HL-60 (cell line): ENCODE measurements at regions not wholly inside any gene's neighbourhood (a gene's known extent, or its start where the extent isn't known, plus 50 kb on each side); places are given as distances from the start of the nearest gene placed in this dataset.

ENCODE experiments used
- DNase-seq, 2 experiments: peaks; one replicate each; pipeline ENCODE4 v3.0.0-alpha.2; 2010 to 2020; ENCODE audit warnings: low read depth in 1 of 2, low spot score in 1 of 2
- H3K27ac ChIP-seq: fragments of 250-450 bp; sonication (Bioruptor Pico); replicated peaks from 2 replicates; pipeline ENCODE4 v1.5.1; 2020; ENCODE audit warnings: mild to moderate bottlenecking, moderate library complexity
- H3K27me3 ChIP-seq: fragments of 250-450 bp; sonication (Bioruptor Pico); 2 replicates; pipeline ENCODE4 v1.5.1; 2021; ENCODE audit warnings: mild to moderate bottlenecking, moderate library complexity; ENCODE audit not compliant: insufficient read depth, poor library complexity, severe bottlenecking
- H3K4me3 ChIP-seq: replicated peaks from 2 replicates; pipeline ENCODE4 v1.5.1; 2011; ENCODE audit warnings: mild to moderate bottlenecking, control low read depth, low read length; ENCODE audit not compliant: insufficient read depth
- GABPA ChIP-seq: IDR thresholded peaks from 2 replicates; pipeline ENCODE4 v1.6.1; 2012; ENCODE audit warnings: low read depth
- POLR2AphosphoS5 ChIP-seq: IDR thresholded peaks from 2 replicates; pipeline ENCODE4 v1.6.1; 2012; ENCODE audit warnings: low read depth
- SPI1 ChIP-seq: IDR thresholded peaks from 2 replicates; pipeline ENCODE4 v1.6.1; 2012; ENCODE audit warnings: low read depth, mild to moderate bottlenecking, borderline replicate concordance
- TF ChIP-seq, protein P1 (sequence below): IDR thresholded peaks from one replicate; pipeline ENCODE4 v1.5.1; 2011; ENCODE audit warnings: low read length, control low read depth, inconsistent platforms; ENCODE audit not compliant: insufficient read depth
- TF ChIP-seq, protein P2 (sequence below): IDR thresholded peaks from 2 replicates; pipeline ENCODE4 v1.6.1; 2012; ENCODE audit warnings: low read depth; ENCODE audit not compliant: insufficient replicate concordance

DNA sequence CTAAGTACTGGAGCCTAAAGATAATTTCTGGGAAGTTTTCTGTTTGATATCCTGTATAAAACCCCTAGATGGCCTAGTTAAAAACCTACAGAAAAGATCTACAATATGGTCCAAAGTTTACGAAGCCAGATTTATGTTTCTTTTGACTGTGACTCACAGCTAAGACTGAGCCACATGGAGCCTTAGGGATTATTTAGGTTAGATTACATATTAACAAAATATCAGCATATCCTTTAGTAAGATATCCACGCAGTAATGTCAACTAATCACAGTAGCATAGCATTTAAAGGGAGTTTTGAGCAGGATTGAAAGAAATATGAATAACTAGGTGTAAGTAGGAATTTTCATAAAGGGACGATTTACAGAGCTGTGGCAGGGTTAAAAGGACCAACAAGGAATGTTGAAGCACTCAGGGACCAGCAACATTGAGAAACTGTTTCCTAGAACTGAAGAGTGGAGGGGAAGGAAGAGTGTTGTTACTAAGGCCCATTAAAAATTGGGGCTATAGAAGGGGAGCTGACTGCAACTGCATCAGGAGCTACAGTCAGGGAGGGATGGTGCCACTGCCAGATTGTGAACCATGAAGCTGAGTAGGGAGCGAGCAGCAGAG, 155.5 kb downstream of the DACT1 start:
- Histone ChIP-seq H3K4me3 (no peak overlapping the region), H3K27ac (no peak overlapping the region), H3K27me3 (peaks cover 2% of the 10 kb centered on the region)
- no peak for DNase-seq
- no peak for TF ChIP-seq POLR2AphosphoS5
- TF ChIP-seq, protein P1, sequence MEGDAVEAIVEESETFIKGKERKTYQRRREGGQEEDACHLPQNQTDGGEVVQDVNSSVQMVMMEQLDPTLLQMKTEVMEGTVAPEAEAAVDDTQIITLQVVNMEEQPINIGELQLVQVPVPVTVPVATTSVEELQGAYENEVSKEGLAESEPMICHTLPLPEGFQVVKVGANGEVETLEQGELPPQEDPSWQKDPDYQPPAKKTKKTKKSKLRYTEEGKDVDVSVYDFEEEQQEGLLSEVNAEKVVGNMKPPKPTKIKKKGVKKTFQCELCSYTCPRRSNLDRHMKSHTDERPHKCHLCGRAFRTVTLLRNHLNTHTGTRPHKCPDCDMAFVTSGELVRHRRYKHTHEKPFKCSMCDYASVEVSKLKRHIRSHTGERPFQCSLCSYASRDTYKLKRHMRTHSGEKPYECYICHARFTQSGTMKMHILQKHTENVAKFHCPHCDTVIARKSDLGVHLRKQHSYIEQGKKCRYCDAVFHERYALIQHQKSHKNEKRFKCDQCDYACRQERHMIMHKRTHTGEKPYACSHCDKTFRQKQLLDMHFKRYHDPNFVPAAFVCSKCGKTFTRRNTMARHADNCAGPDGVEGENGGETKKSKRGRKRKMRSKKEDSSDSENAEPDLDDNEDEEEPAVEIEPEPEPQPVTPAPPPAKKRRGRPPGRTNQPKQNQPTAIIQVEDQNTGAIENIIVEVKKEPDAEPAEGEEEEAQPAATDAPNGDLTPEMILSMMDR = no peak
- TF ChIP-seq, protein P2, sequence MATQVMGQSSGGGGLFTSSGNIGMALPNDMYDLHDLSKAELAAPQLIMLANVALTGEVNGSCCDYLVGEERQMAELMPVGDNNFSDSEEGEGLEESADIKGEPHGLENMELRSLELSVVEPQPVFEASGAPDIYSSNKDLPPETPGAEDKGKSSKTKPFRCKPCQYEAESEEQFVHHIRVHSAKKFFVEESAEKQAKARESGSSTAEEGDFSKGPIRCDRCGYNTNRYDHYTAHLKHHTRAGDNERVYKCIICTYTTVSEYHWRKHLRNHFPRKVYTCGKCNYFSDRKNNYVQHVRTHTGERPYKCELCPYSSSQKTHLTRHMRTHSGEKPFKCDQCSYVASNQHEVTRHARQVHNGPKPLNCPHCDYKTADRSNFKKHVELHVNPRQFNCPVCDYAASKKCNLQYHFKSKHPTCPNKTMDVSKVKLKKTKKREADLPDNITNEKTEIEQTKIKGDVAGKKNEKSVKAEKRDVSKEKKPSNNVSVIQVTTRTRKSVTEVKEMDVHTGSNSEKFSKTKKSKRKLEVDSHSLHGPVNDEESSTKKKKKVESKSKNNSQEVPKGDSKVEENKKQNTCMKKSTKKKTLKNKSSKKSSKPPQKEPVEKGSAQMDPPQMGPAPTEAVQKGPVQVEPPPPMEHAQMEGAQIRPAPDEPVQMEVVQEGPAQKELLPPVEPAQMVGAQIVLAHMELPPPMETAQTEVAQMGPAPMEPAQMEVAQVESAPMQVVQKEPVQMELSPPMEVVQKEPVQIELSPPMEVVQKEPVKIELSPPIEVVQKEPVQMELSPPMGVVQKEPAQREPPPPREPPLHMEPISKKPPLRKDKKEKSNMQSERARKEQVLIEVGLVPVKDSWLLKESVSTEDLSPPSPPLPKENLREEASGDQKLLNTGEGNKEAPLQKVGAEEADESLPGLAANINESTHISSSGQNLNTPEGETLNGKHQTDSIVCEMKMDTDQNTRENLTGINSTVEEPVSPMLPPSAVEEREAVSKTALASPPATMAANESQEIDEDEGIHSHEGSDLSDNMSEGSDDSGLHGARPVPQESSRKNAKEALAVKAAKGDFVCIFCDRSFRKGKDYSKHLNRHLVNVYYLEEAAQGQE = no peak

DNA sequence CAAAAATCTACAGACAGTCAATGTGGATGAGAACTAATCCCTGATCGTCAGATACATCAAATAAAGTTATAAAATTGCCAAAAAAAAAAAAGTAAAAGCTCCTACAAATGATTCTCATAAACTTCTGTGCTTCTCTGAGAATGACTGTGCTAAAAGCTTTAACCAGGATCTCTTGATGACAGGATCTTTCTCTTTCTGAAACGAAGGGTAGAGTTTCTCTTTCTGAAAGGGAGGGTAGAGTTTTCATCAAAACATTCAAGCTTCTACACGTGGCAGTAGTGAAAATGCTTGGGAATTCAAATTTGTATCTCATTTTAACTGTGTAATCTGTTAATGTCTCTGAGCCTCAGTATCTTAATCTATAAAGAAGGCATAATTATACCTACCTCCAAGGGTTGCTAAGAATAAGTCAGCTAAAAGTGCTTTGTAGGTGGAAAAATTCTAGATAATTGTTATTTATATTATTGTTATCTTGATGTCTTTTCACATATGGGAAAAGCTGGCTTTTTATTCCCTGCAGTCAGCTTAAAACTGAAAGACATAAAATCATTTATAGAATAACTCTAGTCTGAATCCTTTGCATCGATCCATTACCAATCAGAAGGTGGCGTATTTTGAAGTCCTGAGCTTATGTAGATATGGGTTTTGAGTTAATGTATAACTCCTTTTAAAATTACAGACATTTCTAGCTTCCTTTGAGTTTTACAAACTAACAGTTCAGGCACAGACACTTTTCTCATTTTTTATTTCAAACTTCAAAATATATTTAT, 157.4 kb downstream of the DACT1 start:
- no peak for DNase-seq
- H3K27me3 ChIP-seq = no peaks in the 10 kb centered on the region
- H3K27ac ChIP-seq = no peak overlapping the region
- H3K4me3 ChIP-seq = no peak overlapping the region
- TF ChIP-seq SPI1 (no peak), GABPA (no peak)
- TF ChIP-seq, protein P1 = no peak

DNA sequence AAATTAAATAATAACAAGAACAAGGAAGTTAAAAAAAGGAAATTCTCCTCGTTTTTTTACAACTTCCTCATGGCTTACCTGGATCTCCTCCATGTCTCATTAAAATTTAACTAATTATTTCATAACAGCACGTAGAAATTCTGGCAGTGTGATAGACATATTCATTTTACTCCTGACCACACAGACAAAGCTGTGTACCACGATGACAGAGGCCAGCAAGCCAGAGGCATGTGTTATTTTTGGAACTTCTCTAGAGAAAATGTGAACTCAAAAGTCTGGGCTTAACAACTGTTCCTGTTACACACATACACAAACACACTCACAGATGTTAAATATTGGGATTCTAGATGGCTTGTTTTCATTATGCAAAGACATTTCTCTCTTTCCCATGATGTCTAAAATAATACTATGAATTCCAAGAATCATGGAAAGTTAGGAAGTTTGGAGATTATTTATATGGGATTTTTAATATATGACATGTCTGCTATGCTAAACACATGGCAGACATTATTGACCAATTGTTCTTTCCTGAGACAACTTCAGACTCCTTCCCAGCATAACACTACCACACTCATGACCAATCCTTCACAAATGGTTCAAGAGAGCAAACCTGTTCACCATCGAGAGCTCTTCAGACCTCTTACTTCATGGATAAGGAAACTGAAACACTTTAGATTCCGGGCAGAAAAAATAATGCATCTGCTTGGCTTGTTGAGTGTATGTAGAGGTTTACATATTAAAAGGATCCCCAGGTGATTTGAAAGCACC, 158.7 kb downstream of the DACT1 start:
- no peak for TF ChIP-seq POLR2AphosphoS5
- TF ChIP-seq SPI1 = no peak
- TF ChIP-seq, protein P2 = no peak
- TF ChIP-seq GABPA = no peak
- TF ChIP-seq, protein P1 = no peak
- no peaks in the 10 kb centered on the region for H3K27me3 ChIP-seq
- H3K27ac ChIP-seq = no peak overlapping the region
- no peak overlapping the region for H3K4me3 ChIP-seq
- no peak for DNase-seq
